VCaP (cell line): ENCODE measurements at regions not wholly inside any gene's neighbourhood (a gene's known extent, or its start where the extent isn't known, plus 50 kb on each side); places are given as distances from the start of the nearest gene placed in this dataset.
A peak's percentile ranks its signal among the peaks of the same experiment; 100 is the strongest.

ENCODE experiments used
- H3K27ac ChIP-seq: fragments of 450-650 bp; 2 replicates; pipeline ENCODE4 v1.5.1; 2017
- CTCF ChIP-seq: fragments of 450-650 bp; conservative IDR thresholded peaks from 2 replicates; pipeline ENCODE4 v1.5.1; 2017; ENCODE audit warnings: mild to moderate bottlenecking, moderate library complexity

GRCh38 chr7:17665029-17665428, 275.3 kb downstream of the SNX13 start:
- no peak for TF ChIP-seq CTCF
- no peak overlapping the region for H3K27ac ChIP-seq

- TF ChIP-seq CTCF = no peak
Measured at GRCh38 chr7:17668122-17668521, 272.2 kb downstream of the SNX13 start.

GRCh38 chr7:17669204-17669603, 271.1 kb downstream of the SNX13 start:
- TF ChIP-seq CTCF = no peak
- H3K27ac ChIP-seq = no peak overlapping the region

More at GRCh38 chr7:17668122-17668521, 272.2 kb downstream of the SNX13 start:
- no peak overlapping the region for H3K27ac ChIP-seq

GRCh38 chr7:17671956-17672355, 268.3 kb downstream of the SNX13 start:
- TF ChIP-seq CTCF = no peak
- no peak overlapping the region for H3K27ac ChIP-seq

- no peak for TF ChIP-seq CTCF
- no peak overlapping the region for H3K27ac ChIP-seq
Measured at GRCh38 chr7:17672783-17673182, 267.5 kb downstream of the SNX13 start.

- H3K27ac ChIP-seq = peak overlapping the region; percentile 76
- no peak for TF ChIP-seq CTCF
Measured at GRCh38 chr7:17674166-17674942, 265.9 kb downstream of the SNX13 start.

GRCh38 chr7:17674943-17675608, 265.2 kb downstream of the SNX13 start:
- H3K27ac ChIP-seq = peak overlapping the region; percentile 76
- no peak for TF ChIP-seq CTCF
